ENCODE measurements at regions not wholly inside any gene's neighbourhood (a gene's known extent, or its start where the extent isn't known, plus 50 kb on each side); places are given as distances from the start of the nearest gene placed in this dataset.

- Histone ChIP-seq H3K27me3 (ENCODE audit: insufficient read depth in 3 of 3, low read length in 2 of 3) (no peaks in the 10 kb centered on the region), H3K27ac (no peak overlapping the region), H3K9me3 (no peaks in the 10 kb centered on the region), H3K4me1 (peaks cover 30% of the 10 kb centered on the region), H3K4me3 (no peak overlapping the region), H3K36me3 (ENCODE audit: insufficient read depth in 1 of 2, low read depth in 1 of 2) (no peaks in the 10 kb centered on the region)
- ATAC-seq (no peak), DNase-seq (no peak)
- 18 to 39% (median 21%) methylated on average over 3 of the region's 3 CpGs for WGBS, 3 donors
- TF ChIP-seq CTCF (IDR thresholded peaks at IDR 0.05): no peak
- intact Hi-C loops (cut with DNase I): no loop called here
These were observed 164.6 kb upstream of the CCDC54 start for GRCh38 chr3:107212618-107213017.

- Histone ChIP-seq H3K4me1 (peaks cover 25% of the 10 kb centered on the region), H3K27me3 (ENCODE audit: insufficient read depth in 3 of 3, low read length in 2 of 3) (no peaks in the 10 kb centered on the region), H3K36me3 (ENCODE audit: insufficient read depth in 1 of 2, low read depth in 1 of 2) (no peaks in the 10 kb centered on the region), H3K9me3 (no peaks in the 10 kb centered on the region), H3K27ac (no peak overlapping the region), H3K4me3 (no peak overlapping the region)
- DNase-seq (no peak), ATAC-seq (no peak)
- TF ChIP-seq CTCF (IDR thresholded peaks at IDR 0.05): no peak
- WGBS, 3 donors: 71 to 83% (median 73%) methylated on average over 6 of the region's 6 CpGs
- intact Hi-C loops (cut with DNase I): no loop called here
These were observed 164.1 kb upstream of the CCDC54 start for GRCh38 chr3:107213044-107213669.

GRCh38 chr3:107216229-107216628 lies 161.0 kb upstream of the CCDC54 start:
- ATAC-seq (no peak), DNase-seq (no peak)
- Histone ChIP-seq H3K27me3 (ENCODE audit: insufficient read depth in 3 of 3, low read length in 2 of 3) (no peaks in the 10 kb centered on the region), H3K27ac (peak overlapping the region; percentile 28), H3K4me3 (no peak overlapping the region), H3K9me3 (no peaks in the 10 kb centered on the region), H3K4me1 (peaks cover 11% of the 10 kb centered on the region), H3K36me3 (ENCODE audit: insufficient read depth in 1 of 2, low read depth in 1 of 2) (no peaks in the 10 kb centered on the region)
- no peak for TF ChIP-seq CTCF (IDR thresholded peaks at IDR 0.05)
- 95 to 97% (median 97%) methylated on average over 5 of the region's 5 CpGs for WGBS, 3 donors
- intact Hi-C loops (cut with DNase I): no loop called here

GRCh38 chr3:107216711-107217110 lies 160.5 kb upstream of the CCDC54 start:
- intact Hi-C loops (cut with DNase I): no loop called here
- H3K36me3 ChIP-seq (ENCODE audit: insufficient read depth in 1 of 2, low read depth in 1 of 2): no peaks in the 10 kb centered on the region
- H3K4me1 ChIP-seq: peaks cover 11% of the 10 kb centered on the region
- no peaks in the 10 kb centered on the region for H3K9me3 ChIP-seq
- TF ChIP-seq CTCF (IDR thresholded peaks at IDR 0.05): no peak
- 37 to 65% (median 47%) methylated on average over 3 of the region's 3 CpGs for WGBS, 3 donors
- peak overlapping the region; percentile 28 for H3K27ac ChIP-seq
- DNase-seq (no peak), ATAC-seq (peak; percentile 42 to 83 (median 60))
- no peaks in the 10 kb centered on the region for H3K27me3 ChIP-seq (ENCODE audit: insufficient read depth in 3 of 3, low read length in 2 of 3)
- no peak overlapping the region for H3K4me3 ChIP-seq

GRCh38 chr3:107217172-107217571 lies 160.1 kb upstream of the CCDC54 start:
- ATAC-seq (no peak), DNase-seq (no peak)
- Histone ChIP-seq H3K4me3 (no peak overlapping the region), H3K9me3 (no peaks in the 10 kb centered on the region), H3K36me3 (ENCODE audit: insufficient read depth in 1 of 2, low read depth in 1 of 2) (no peaks in the 10 kb centered on the region), H3K27me3 (ENCODE audit: insufficient read depth in 3 of 3, low read length in 2 of 3) (no peaks in the 10 kb centered on the region), H3K27ac (peak overlapping the region; percentile 28), H3K4me1 (peaks cover 11% of the 10 kb centered on the region)
- intact Hi-C loops (cut with DNase I): no loop called here
- no peak for TF ChIP-seq CTCF (IDR thresholded peaks at IDR 0.05)
- 84 to 91% (median 86%) methylated on average over 5 of the region's 5 CpGs for WGBS, 3 donors
